22Rv1 (cell line): ENCODE measurements at regions not wholly inside any gene's neighbourhood (a gene's known extent, or its start where the extent isn't known, plus 50 kb on each side); places are given as distances from the start of the nearest gene placed in this dataset.

ENCODE experiments used
- CTCF ChIP-seq: fragments of 450-650 bp; IDR thresholded peaks from 2 replicates; pipeline ENCODE4 v1.5.1; 2017; ENCODE audit warnings: mild to moderate bottlenecking
- ZFX ChIP-seq: fragments of 450-650 bp; IDR thresholded peaks from 2 replicates; pipeline ENCODE4 v1.6.1; 2017; ENCODE audit warnings: antibody characterized with exemption, borderline replicate concordance

- TF ChIP-seq CTCF (no peak), ZFX (no peak)
Observed at GRCh38 chr3:13220991-13221390, 147.8 kb upstream of the IQSEC1 start.
